ENCODE measurements at regions not wholly inside any gene's neighbourhood (a gene's known extent, or its start where the extent isn't known, plus 50 kb on each side); places are given as distances from the start of the nearest gene placed in this dataset.

GRCh38 chr2:181332044-181332605 lies 125.1 kb upstream of the ITGA4 start:
- DNase-seq (no peak), ATAC-seq (no peak)
- intact Hi-C loops (cut with DNase I): no loop called here
- Histone ChIP-seq H3K9me3 (no peaks in the 10 kb centered on the region), H3K4me1 (no peaks in the 10 kb centered on the region), H3K27me3 (no peaks in the 10 kb centered on the region), H3K4me3 (no peak overlapping the region), H3K27ac (no peak overlapping the region), H3K36me3 (no peaks in the 10 kb centered on the region)
- TF ChIP-seq CTCF (IDR thresholded peaks at IDR 0.05): no peak

- ATAC-seq: no peak
- Histone ChIP-seq H3K4me3 (no peak overlapping the region), H3K9me3 (no peaks in the 10 kb centered on the region), H3K27me3 (no peaks in the 10 kb centered on the region), H3K36me3 (no peaks in the 10 kb centered on the region), H3K4me1 (no peaks in the 10 kb centered on the region), H3K27ac (no peak overlapping the region)
- intact Hi-C loops (cut with DNase I): no loop called here
- no peak for DNase-seq
- TF ChIP-seq CTCF (IDR thresholded peaks at IDR 0.05): no peak
Measured at GRCh38 chr2:181334158-181334826, 122.9 kb upstream of the ITGA4 start.

GRCh38 chr2:181340891-181341290 lies 116.3 kb upstream of the ITGA4 start:
- no peak for TF ChIP-seq CTCF (IDR thresholded peaks at IDR 0.05)
- H3K27ac ChIP-seq: no peak overlapping the region
- intact Hi-C loops (cut with DNase I): no loop called here
- H3K4me3 ChIP-seq: no peak overlapping the region
- H3K27me3 ChIP-seq: no peaks in the 10 kb centered on the region
- ATAC-seq (no peak), DNase-seq (no peak)
- H3K36me3 ChIP-seq: no peaks in the 10 kb centered on the region
- H3K9me3 ChIP-seq: no peaks in the 10 kb centered on the region
- no peaks in the 10 kb centered on the region for H3K4me1 ChIP-seq

GRCh38 chr2:181341855-181342600 lies 115.2 kb upstream of the ITGA4 start:
- H3K36me3 ChIP-seq: no peaks in the 10 kb centered on the region
- no peak for ATAC-seq
- no peak overlapping the region for H3K4me3 ChIP-seq
- no peak for TF ChIP-seq CTCF (IDR thresholded peaks at IDR 0.05)
- intact Hi-C loops (cut with DNase I): no loop called here
- no peak overlapping the region for H3K27ac ChIP-seq
- DNase-seq: no peak
- H3K4me1 ChIP-seq: no peaks in the 10 kb centered on the region
- H3K9me3 ChIP-seq: no peaks in the 10 kb centered on the region
- H3K27me3 ChIP-seq: no peaks in the 10 kb centered on the region

GRCh38 chr2:181348107-181348837 lies 108.9 kb upstream of the ITGA4 start:
- Histone ChIP-seq H3K4me3 (no peak overlapping the region), H3K27ac (no peak overlapping the region), H3K9me3 (no peaks in the 10 kb centered on the region), H3K36me3 (no peaks in the 10 kb centered on the region), H3K27me3 (no peaks in the 10 kb centered on the region), H3K4me1 (no peaks in the 10 kb centered on the region)
- intact Hi-C loops (cut with DNase I): no loop called here
- no peak for TF ChIP-seq CTCF (IDR thresholded peaks at IDR 0.05)
- ATAC-seq (no peak), DNase-seq (no peak)

All from upper lobe of right lung (tissue), 1 donor.